ENCODE measurements at regions not wholly inside any gene's neighbourhood (a gene's known extent, or its start where the extent isn't known, plus 50 kb on each side); places are given as distances from the start of the nearest gene placed in this dataset.

- H3K4me1 ChIP-seq (ENCODE audit: control insufficient read depth, insufficient read depth, low read length): no peaks in the 10 kb centered on the region
- H3K27ac ChIP-seq (ENCODE audit: extremely low read depth, low read depth, low read length): no peak overlapping the region
- H3K36me3 ChIP-seq (ENCODE audit: control insufficient read depth in 2 of 2, insufficient read depth in 1 of 2, low read length in 2 of 2): no peaks in the 10 kb centered on the region
- ChIA-PET POLR2A (no interaction called here), CTCF (no interaction called here)
- TF ChIP-seq ZNF518A (tag by site-specific recombination; conservative IDR thresholded peaks at IDR 0.05; ENCODE audit: low read depth) (no peak), SP2 (tag by site-specific recombination; IDR thresholded peaks at IDR 0.05) (no peak)
- TF ChIP-seq, protein P1, sequence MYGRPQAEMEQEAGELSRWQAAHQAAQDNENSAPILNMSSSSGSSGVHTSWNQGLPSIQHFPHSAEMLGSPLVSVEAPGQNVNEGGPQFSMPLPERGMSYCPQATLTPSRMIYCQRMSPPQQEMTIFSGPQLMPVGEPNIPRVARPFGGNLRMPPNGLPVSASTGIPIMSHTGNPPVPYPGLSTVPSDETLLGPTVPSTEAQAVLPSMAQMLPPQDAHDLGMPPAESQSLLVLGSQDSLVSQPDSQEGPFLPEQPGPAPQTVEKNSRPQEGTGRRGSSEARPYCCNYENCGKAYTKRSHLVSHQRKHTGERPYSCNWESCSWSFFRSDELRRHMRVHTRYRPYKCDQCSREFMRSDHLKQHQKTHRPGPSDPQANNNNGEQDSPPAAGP (tag by site-specific recombination; IDR thresholded peaks at IDR 0.05): no peak
- H3K9me3 ChIP-seq (ENCODE audit: control insufficient read depth, insufficient read depth, low read depth, low read length): no peaks in the 10 kb centered on the region
- no peak overlapping the region for H3K4me3 ChIP-seq (ENCODE audit: low read depth, low read length)
Measured at GRCh38 chrX:75887833-75888232, 102.8 kb upstream of the MAGEE2 start.

- no peak for TF ChIP-seq ZNF596 (tag by site-specific recombination; IDR thresholded peaks at IDR 0.05)
- TF ChIP-seq ZNF23 (tag by site-specific recombination; IDR thresholded peaks at IDR 0.05; ENCODE audit: borderline replicate concordance): no peak
- no peak for TF ChIP-seq IKZF3 (tag by site-specific recombination; IDR thresholded peaks at IDR 0.05)
- TF ChIP-seq ZNF354C (tag by site-specific recombination; IDR thresholded peaks at IDR 0.05; ENCODE audit: borderline replicate concordance, low read depth): no peak
- Histone ChIP-seq H3K4me3 (ENCODE audit: low read depth, low read length) (no peak overlapping the region), H3K9me3 (ENCODE audit: control insufficient read depth, insufficient read depth, low read depth, low read length) (no peaks in the 10 kb centered on the region), H3K27ac (ENCODE audit: extremely low read depth, low read depth, low read length) (no peak overlapping the region), H3K36me3 (ENCODE audit: control insufficient read depth in 2 of 2, insufficient read depth in 1 of 2, low read length in 2 of 2) (no peaks in the 10 kb centered on the region), H3K4me1 (ENCODE audit: control insufficient read depth, insufficient read depth, low read length) (no peaks in the 10 kb centered on the region)
- ChIA-PET POLR2A (no interaction called here), CTCF (no interaction called here)
Measured at GRCh38 chrX:75892749-75893148, 107.7 kb upstream of the MAGEE2 start.

GRCh38 chrX:75893281-75893680, 108.2 kb upstream of the MAGEE2 start:
- no peak for TF ChIP-seq ZNF335 (tag by site-specific recombination; conservative IDR thresholded peaks at IDR 0.05)
- TF ChIP-seq PATZ1 (tag by site-specific recombination; IDR thresholded peaks at IDR 0.05): no peak
- TF ChIP-seq, protein P1 (tag by site-specific recombination; IDR thresholded peaks at IDR 0.05): no peak
- no peak for TF ChIP-seq ZBTB17 (tag by site-specific recombination; IDR thresholded peaks at IDR 0.05)
- TF ChIP-seq PRDM1 (tag by site-specific recombination; IDR thresholded peaks at IDR 0.05): no peak
- no peak for TF ChIP-seq ZNF280C (tag by site-specific recombination; IDR thresholded peaks at IDR 0.05)
- CTCF ChIA-PET: no interaction called here
- no peaks in the 10 kb centered on the region for H3K36me3 ChIP-seq (ENCODE audit: control insufficient read depth in 2 of 2, insufficient read depth in 1 of 2, low read length in 2 of 2)
- no peaks in the 10 kb centered on the region for H3K4me1 ChIP-seq (ENCODE audit: control insufficient read depth, insufficient read depth, low read length)
- no peak overlapping the region for H3K4me3 ChIP-seq (ENCODE audit: low read depth, low read length)
- H3K27ac ChIP-seq (ENCODE audit: extremely low read depth, low read depth, low read length): no peak overlapping the region
- POLR2A ChIA-PET: no interaction called here
- no peaks in the 10 kb centered on the region for H3K9me3 ChIP-seq (ENCODE audit: control insufficient read depth, insufficient read depth, low read depth, low read length)
